Nephron (organoid): ENCODE measurements at regions not wholly inside any gene's neighbourhood (a gene's known extent, or its start where the extent isn't known, plus 50 kb on each side); places are given as distances from the start of the nearest gene placed in this dataset.

Experiments used
- H3K27ac Mint-ChIP-seq, 3 experiments: 2 replicates each; pipeline ENCODE4 v1.8.0; 2020; ENCODE audit warnings: mixed read lengths in 3 of 3, mild to moderate bottlenecking in 2 of 3, moderate library complexity in 1 of 3
- H3K27me3 Mint-ChIP-seq: 2 replicates; pipeline ENCODE4 v1.8.0; 2021; ENCODE audit warnings: low read depth, mild to moderate bottlenecking, moderate library complexity, mixed read lengths
- H3K36me3 Mint-ChIP-seq: 2 replicates; pipeline ENCODE4 v1.8.0; 2020; ENCODE audit warnings: low read depth, mixed read lengths
- H3K4me1 Mint-ChIP-seq: 2 replicates; pipeline ENCODE4 v1.8.0; 2020; ENCODE audit warnings: mixed read lengths
- H3K4me3 Mint-ChIP-seq, 3 experiments: 2 replicates each; pipeline ENCODE4 v1.8.0; 2020; ENCODE audit warnings: mild to moderate bottlenecking in 3 of 3, mixed read lengths in 3 of 3, moderate library complexity in 2 of 3
- H3K9me3 Mint-ChIP-seq: 2 replicates; pipeline ENCODE4 v1.8.0; 2020; ENCODE audit warnings: mixed read lengths
- CTCF ChIP-seq, 3 experiments: fragments of 200-600 bp; sonication (generic); IDR thresholded peaks; one replicate each; pipeline ENCODE4 v1.5.0; 2021; ENCODE audit warnings: antibody characterized with exemption in 3 of 3; ENCODE audit not compliant: unreplicated experiment in 3 of 3

- no peak overlapping the region for H3K4me3 Mint-ChIP-seq
- H3K27ac Mint-ChIP-seq, result no peak overlapping the region
- H3K27me3 Mint-ChIP-seq, result no peaks in the 10 kb centered on the region
- H3K4me1 Mint-ChIP-seq, result no peaks in the 10 kb centered on the region
- H3K36me3 Mint-ChIP-seq, result no peaks in the 10 kb centered on the region
- TF ChIP-seq CTCF (IDR thresholded peaks at IDR 0.05; ENCODE audit: unreplicated experiment in 3 of 3), result no peak
- H3K9me3 Mint-ChIP-seq, result no peaks in the 10 kb centered on the region
Observed at GRCh38 chr13:97719736-97720135, 233.7 kb upstream of the IPO5 start.

GRCh38 chr13:97720896-97721295 lies 232.6 kb upstream of the IPO5 start:
- Mint-ChIP-seq H3K9me3 (no peaks in the 10 kb centered on the region), H3K4me3 (no peak overlapping the region), H3K4me1 (no peaks in the 10 kb centered on the region), H3K27me3 (no peaks in the 10 kb centered on the region), H3K27ac (no peak overlapping the region), H3K36me3 (no peaks in the 10 kb centered on the region)
- TF ChIP-seq CTCF (IDR thresholded peaks at IDR 0.05; ENCODE audit: unreplicated experiment in 3 of 3), result no peak

GRCh38 chr13:97723655-97724054 lies 229.8 kb upstream of the IPO5 start:
- Mint-ChIP-seq H3K27ac (no peak overlapping the region), H3K4me3 (no peak overlapping the region), H3K9me3 (no peaks in the 10 kb centered on the region), H3K4me1 (no peaks in the 10 kb centered on the region), H3K36me3 (no peaks in the 10 kb centered on the region), H3K27me3 (no peaks in the 10 kb centered on the region)
- no peak for TF ChIP-seq CTCF (IDR thresholded peaks at IDR 0.05; ENCODE audit: unreplicated experiment in 3 of 3)

- H3K9me3 Mint-ChIP-seq, result no peaks in the 10 kb centered on the region
- no peak overlapping the region for H3K4me3 Mint-ChIP-seq
- no peaks in the 10 kb centered on the region for H3K4me1 Mint-ChIP-seq
- H3K27ac Mint-ChIP-seq, result no peak overlapping the region
- no peaks in the 10 kb centered on the region for H3K36me3 Mint-ChIP-seq
- no peak for TF ChIP-seq CTCF (IDR thresholded peaks at IDR 0.05; ENCODE audit: unreplicated experiment in 3 of 3)
- H3K27me3 Mint-ChIP-seq, result no peaks in the 10 kb centered on the region
Observed at GRCh38 chr13:97724450-97724849, 229.0 kb upstream of the IPO5 start.

GRCh38 chr13:97726664-97727280 lies 226.7 kb upstream of the IPO5 start:
- Mint-ChIP-seq H3K27me3 (peaks cover 4% of the 10 kb centered on the region), H3K4me3 (no peak overlapping the region), H3K9me3 (peaks cover 2% of the 10 kb centered on the region), H3K4me1 (no peaks in the 10 kb centered on the region), H3K27ac (no peak overlapping the region), H3K36me3 (no peaks in the 10 kb centered on the region)
- TF ChIP-seq CTCF (IDR thresholded peaks at IDR 0.05; ENCODE audit: unreplicated experiment in 3 of 3), result no peak

- H3K27me3 Mint-ChIP-seq, result peaks cover 4% of the 10 kb centered on the region
- no peaks in the 10 kb centered on the region for H3K36me3 Mint-ChIP-seq
- no peak for TF ChIP-seq CTCF (IDR thresholded peaks at IDR 0.05; ENCODE audit: unreplicated experiment in 3 of 3)
- no peak overlapping the region for H3K27ac Mint-ChIP-seq
- H3K4me1 Mint-ChIP-seq, result no peaks in the 10 kb centered on the region
- H3K4me3 Mint-ChIP-seq, result no peak overlapping the region
- peaks cover 3% of the 10 kb centered on the region for H3K9me3 Mint-ChIP-seq
Observed at GRCh38 chr13:97727991-97728390, 225.5 kb upstream of the IPO5 start.
